SU-DHL-6 (cell line): ENCODE measurements at regions not wholly inside any gene's neighbourhood (a gene's known extent, or its start where the extent isn't known, plus 50 kb on each side); places are given as distances from the start of the nearest gene placed in this dataset.

Experiments used
- H2AFZ ChIP-seq: fragments of 200-600 bp; sonication (generic); 2 replicates; pipeline ENCODE4 v1.6.1; 2014; ENCODE audit warnings: low read depth, mild to moderate bottlenecking, moderate library complexity, mixed read lengths, antibody characterized with exemption, low read length; ENCODE audit not compliant: severe bottlenecking
- H3F3A ChIP-seq: fragments of 200-600 bp; shearing (Covaris generic); 2 replicates; pipeline ENCODE4 v1.6.0; 2016; ENCODE audit warnings: antibody characterized with exemption, mild to moderate bottlenecking; ENCODE audit not compliant: insufficient read depth
- H3K27ac ChIP-seq: fragments of 200-600 bp; sonication (generic); 2 replicates; pipeline ENCODE4 v1.5.1; 2016; ENCODE audit warnings: low read depth, mild to moderate bottlenecking, low read length, moderate library complexity, mixed read lengths
- H3K27me3 ChIP-seq: fragments of 200-600 bp; sonication (generic), shearing (Covaris generic); 2 replicates; pipeline ENCODE4 v1.6.0; 2014; ENCODE audit warnings: mild to moderate bottlenecking, low read length
- H3K36me3 ChIP-seq: fragments of 200-600 bp; sonication (generic); 2 replicates; pipeline ENCODE4 v1.6.1; 2014; ENCODE audit warnings: mild to moderate bottlenecking, low read length, mixed read lengths
- H3K4me2 ChIP-seq: fragments of 300-600, 200-600 bp; shearing (Covaris generic), sonication (generic); 2 replicates; pipeline ENCODE4 v1.6.0; 2014; ENCODE audit warnings: low read length, low read depth, mild to moderate bottlenecking; ENCODE audit not compliant: poor library complexity, severe bottlenecking
- H3K4me3 ChIP-seq: fragments of 200-600 bp; sonication (generic); 2 replicates; pipeline ENCODE4 v1.5.1; 2014; ENCODE audit warnings: antibody characterized with exemption, low read length, mild to moderate bottlenecking, mixed read lengths; ENCODE audit not compliant: insufficient read depth, poor library complexity, severe bottlenecking
- H3K79me2 ChIP-seq: fragments of 200-600 bp; sonication (generic); 2 replicates; pipeline ENCODE4 v1.6.1; 2014; ENCODE audit warnings: mild to moderate bottlenecking, low read length, moderate library complexity; ENCODE audit not compliant: insufficient read depth
- H3K9ac ChIP-seq: fragments of 200-600 bp; sonication (generic); 2 replicates; pipeline ENCODE4 v1.7.0; 2014; ENCODE audit warnings: mild to moderate bottlenecking, low read length
- H3K9me2 ChIP-seq: fragments of 200-600 bp; sonication (generic); replicated peaks from 2 replicates; pipeline ENCODE4 v1.6.1; 2014; ENCODE audit warnings: low read length; ENCODE audit not compliant: insufficient read depth
- H3K9me3 ChIP-seq: fragments of 200-600 bp; sonication (generic); 2 replicates; pipeline ENCODE4 v1.6.1; 2014; ENCODE audit warnings: low read length, mixed read lengths; ENCODE audit not compliant: insufficient read depth
- H4K20me1 ChIP-seq: fragments of 200-600 bp; sonication (generic); 2 replicates; pipeline ENCODE4 v1.6.1; 2014; ENCODE audit warnings: low read depth, mild to moderate bottlenecking, antibody characterized with exemption, low read length, moderate library complexity, mixed read lengths
- EZH2phosphoT487 ChIP-seq: fragments of 200-600 bp; sonication (generic), shearing (Covaris generic); conservative IDR thresholded peaks from 2 replicates; pipeline ENCODE4 v1.6.1; 2018; ENCODE audit warnings: mild to moderate bottlenecking, antibody characterized with exemption, low read length, moderate library complexity, mixed read lengths
- TF ChIP-seq, protein P1 (sequence below): fragments of 200-600 bp; sonication (generic); IDR thresholded peaks from one replicate; pipeline ENCODE4 v1.5.1; 2017; ENCODE audit warnings: antibody characterized with exemption, mild to moderate bottlenecking, low read length, moderate library complexity; ENCODE audit not compliant: insufficient read depth, poor library complexity, severe bottlenecking

DNA sequence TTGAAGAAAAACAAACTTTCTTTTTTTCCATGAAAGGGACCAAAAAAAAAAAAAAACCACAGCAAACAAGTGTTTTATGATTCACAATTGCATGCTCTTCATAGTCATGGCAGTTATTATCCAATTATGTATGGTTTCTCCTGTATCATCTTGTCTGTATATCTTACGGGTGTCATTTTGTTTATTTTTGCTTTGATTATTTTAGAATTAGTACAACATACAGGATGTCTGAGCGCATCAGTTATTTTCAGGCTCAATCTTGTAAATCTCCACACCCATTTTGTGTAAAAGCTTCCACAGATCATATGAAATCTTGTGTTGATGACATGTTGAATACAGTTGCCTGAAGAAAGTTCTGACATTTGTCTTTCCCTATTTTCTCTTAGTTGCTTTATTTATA, 280.3 kb downstream of the KLF5 start:
- Histone ChIP-seq H3K36me3 (no peaks in the 10 kb centered on the region), H3K4me3 (no peak overlapping the region), H3K27ac (no peak overlapping the region), H3F3A (no peaks in the 10 kb centered on the region), H2AFZ (no peak overlapping the region), H3K4me2 (no peak overlapping the region), H3K79me2 (no peaks in the 10 kb centered on the region), H3K27me3 (no peaks in the 10 kb centered on the region), H3K9me3 (no peaks in the 10 kb centered on the region), H3K9me2 (no peaks in the 10 kb centered on the region), H4K20me1 (no peaks in the 10 kb centered on the region), H3K9ac (no peak overlapping the region)
- TF ChIP-seq EZH2phosphoT487: no peak
- TF ChIP-seq, protein P1, sequence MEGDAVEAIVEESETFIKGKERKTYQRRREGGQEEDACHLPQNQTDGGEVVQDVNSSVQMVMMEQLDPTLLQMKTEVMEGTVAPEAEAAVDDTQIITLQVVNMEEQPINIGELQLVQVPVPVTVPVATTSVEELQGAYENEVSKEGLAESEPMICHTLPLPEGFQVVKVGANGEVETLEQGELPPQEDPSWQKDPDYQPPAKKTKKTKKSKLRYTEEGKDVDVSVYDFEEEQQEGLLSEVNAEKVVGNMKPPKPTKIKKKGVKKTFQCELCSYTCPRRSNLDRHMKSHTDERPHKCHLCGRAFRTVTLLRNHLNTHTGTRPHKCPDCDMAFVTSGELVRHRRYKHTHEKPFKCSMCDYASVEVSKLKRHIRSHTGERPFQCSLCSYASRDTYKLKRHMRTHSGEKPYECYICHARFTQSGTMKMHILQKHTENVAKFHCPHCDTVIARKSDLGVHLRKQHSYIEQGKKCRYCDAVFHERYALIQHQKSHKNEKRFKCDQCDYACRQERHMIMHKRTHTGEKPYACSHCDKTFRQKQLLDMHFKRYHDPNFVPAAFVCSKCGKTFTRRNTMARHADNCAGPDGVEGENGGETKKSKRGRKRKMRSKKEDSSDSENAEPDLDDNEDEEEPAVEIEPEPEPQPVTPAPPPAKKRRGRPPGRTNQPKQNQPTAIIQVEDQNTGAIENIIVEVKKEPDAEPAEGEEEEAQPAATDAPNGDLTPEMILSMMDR: no peak

DNA sequence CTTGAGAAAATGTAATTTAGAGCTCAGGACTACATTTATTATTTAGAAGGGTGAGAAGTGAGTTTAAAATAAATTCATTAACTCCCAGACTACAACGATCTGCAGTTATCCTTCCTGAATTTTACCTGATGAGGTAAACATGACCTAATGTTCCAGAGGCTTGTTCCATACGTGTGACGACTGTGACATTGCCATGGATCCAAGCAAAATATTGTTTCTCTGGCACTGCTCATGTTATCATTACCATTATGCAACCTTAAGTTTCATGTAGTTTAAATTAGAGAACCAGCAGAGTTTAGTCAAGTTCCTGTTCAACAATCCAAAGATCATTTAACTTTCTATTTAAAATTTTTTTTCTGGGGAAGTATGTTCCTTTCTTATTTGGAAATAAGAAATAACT, 279.6 kb downstream of the KLF5 start:
- no peak for TF ChIP-seq EZH2phosphoT487
- TF ChIP-seq, protein P1: no peak
- Histone ChIP-seq H3K79me2 (no peaks in the 10 kb centered on the region), H3K9me2 (no peaks in the 10 kb centered on the region), H3K4me3 (no peak overlapping the region), H3K4me2 (no peak overlapping the region), H3K36me3 (no peaks in the 10 kb centered on the region), H2AFZ (no peak overlapping the region), H4K20me1 (no peaks in the 10 kb centered on the region), H3K9ac (no peak overlapping the region), H3K27me3 (no peaks in the 10 kb centered on the region), H3K9me3 (no peaks in the 10 kb centered on the region), H3K27ac (no peak overlapping the region), H3F3A (no peaks in the 10 kb centered on the region)

DNA sequence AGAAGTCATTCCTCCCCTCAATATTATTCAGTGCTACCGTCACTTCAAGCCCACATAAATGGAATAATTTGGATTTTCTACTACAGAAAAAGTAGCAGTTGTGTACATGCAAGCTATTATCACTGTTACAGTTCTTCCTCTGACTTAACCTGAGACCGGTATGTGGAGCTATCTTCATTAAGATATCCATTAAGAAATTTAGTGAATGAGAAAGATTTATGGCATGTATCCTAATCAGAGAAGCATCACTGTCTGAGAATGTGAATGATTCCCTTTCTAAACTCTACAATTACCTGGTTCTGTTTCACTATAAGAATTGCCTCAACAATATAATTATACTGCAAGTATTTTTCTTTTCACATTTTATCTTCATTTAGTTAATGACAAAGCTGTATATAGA, 278.7 kb downstream of the KLF5 start:
- Histone ChIP-seq H3K27me3 (no peaks in the 10 kb centered on the region), H3K4me3 (no peak overlapping the region), H3K9me3 (no peaks in the 10 kb centered on the region), H4K20me1 (no peaks in the 10 kb centered on the region), H3K79me2 (no peaks in the 10 kb centered on the region), H3K4me2 (no peak overlapping the region), H3K36me3 (no peaks in the 10 kb centered on the region), H2AFZ (no peak overlapping the region), H3F3A (no peaks in the 10 kb centered on the region), H3K9me2 (no peaks in the 10 kb centered on the region), H3K27ac (no peak overlapping the region), H3K9ac (no peak overlapping the region)
- TF ChIP-seq EZH2phosphoT487: no peak
- TF ChIP-seq, protein P1: no peak

DNA sequence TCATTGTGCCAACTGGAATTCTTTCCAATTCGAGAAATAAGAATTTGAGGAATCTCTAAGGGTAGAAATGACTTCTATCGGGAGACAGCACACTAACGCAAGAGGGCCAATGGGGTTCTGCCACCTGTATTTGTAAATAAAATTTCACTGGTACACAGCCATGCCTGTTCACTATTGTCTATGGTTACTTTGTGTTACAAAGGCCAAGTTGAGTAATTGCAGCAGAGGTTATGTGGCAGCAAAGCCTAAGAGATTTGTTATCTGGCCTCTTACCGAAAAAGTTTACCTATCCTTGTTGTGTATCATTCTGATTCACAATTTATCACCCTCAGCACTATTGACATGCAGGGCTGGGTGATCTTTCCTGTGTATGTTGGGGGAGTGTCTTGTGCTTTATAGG, 278.0 kb downstream of the KLF5 start:
- Histone ChIP-seq H3K27ac (no peak overlapping the region), H3F3A (no peaks in the 10 kb centered on the region), H3K27me3 (no peaks in the 10 kb centered on the region), H3K4me3 (no peak overlapping the region), H3K9me3 (no peaks in the 10 kb centered on the region), H3K4me2 (no peak overlapping the region), H3K79me2 (no peaks in the 10 kb centered on the region), H3K9me2 (no peaks in the 10 kb centered on the region), H4K20me1 (no peaks in the 10 kb centered on the region), H3K9ac (no peak overlapping the region), H2AFZ (no peak overlapping the region), H3K36me3 (no peaks in the 10 kb centered on the region)
- TF ChIP-seq, protein P1: no peak
- no peak for TF ChIP-seq EZH2phosphoT487
